H9 (cell line): ENCODE measurements at regions not wholly inside any gene's neighbourhood (a gene's known extent, or its start where the extent isn't known, plus 50 kb on each side); places are given as distances from the start of the nearest gene placed in this dataset.

Experiments
- DNase-seq: peaks from one replicate; pipeline ENCODE4 v3.0.0-alpha.2; 2017
- H2AFZ ChIP-seq: one replicate; pipeline ENCODE4 v1.6.1; 2013; ENCODE audit warnings: mild to moderate bottlenecking, low read length, control low read depth, moderate library complexity
- H2AK5ac ChIP-seq: 2 replicates; pipeline ENCODE4 v1.6.1; 2013; ENCODE audit warnings: low read length, control low read depth, mixed read lengths; ENCODE audit not compliant: insufficient read length
- H2BK120ac ChIP-seq: one replicate; pipeline ENCODE4 v1.6.1; 2013; ENCODE audit warnings: low read depth, mild to moderate bottlenecking, low read length, control low read depth, inconsistent platforms; ENCODE audit not compliant: poor library complexity, severe bottlenecking
- H2BK12ac ChIP-seq: 2 replicates; pipeline ENCODE4 v1.6.1; 2013; ENCODE audit warnings: low read length, control low read depth, mixed read lengths, low read depth; ENCODE audit not compliant: insufficient read length
- H2BK15ac ChIP-seq: 2 replicates; pipeline ENCODE4 v1.6.1; 2013; ENCODE audit warnings: low read depth, low read length, control low read depth
- H2BK20ac ChIP-seq: one replicate; pipeline ENCODE4 v1.6.1; 2013; ENCODE audit warnings: low read depth, mild to moderate bottlenecking, low read length, control low read depth, inconsistent platforms; ENCODE audit not compliant: poor library complexity, severe bottlenecking
- H2BK5ac ChIP-seq: 2 replicates; pipeline ENCODE4 v1.6.1; 2013; ENCODE audit warnings: low read length, control low read depth, mixed read lengths; ENCODE audit not compliant: insufficient read length
- H3K14ac ChIP-seq: 2 replicates; pipeline ENCODE4 v1.6.1; 2013; ENCODE audit warnings: low read length, control low read depth; ENCODE audit not compliant: insufficient read depth
- H3K18ac ChIP-seq: 2 replicates; pipeline ENCODE4 v1.6.1; 2013; ENCODE audit warnings: low read depth, mild to moderate bottlenecking, mixed read lengths, low read length, control low read depth; ENCODE audit not compliant: insufficient read length
- H3K23ac ChIP-seq: 2 replicates; pipeline ENCODE4 v1.6.1; 2013; ENCODE audit warnings: low read length, control low read depth, mixed read lengths, low read depth; ENCODE audit not compliant: insufficient read length
- H3K23me2 ChIP-seq: 2 replicates; pipeline ENCODE4 v1.6.1; 2013; ENCODE audit warnings: low read depth, mild to moderate bottlenecking, mixed read lengths, low read length, control low read depth; ENCODE audit not compliant: insufficient read length, poor library complexity, severe bottlenecking
- H3K27ac ChIP-seq: 2 replicates; pipeline ENCODE4 v1.5.1; 2013; ENCODE audit warnings: low read length, control low read depth, mixed read lengths, low read depth; ENCODE audit not compliant: insufficient read length
- H3K27me3 ChIP-seq: 2 replicates; pipeline ENCODE4 v1.6.1; 2013; ENCODE audit warnings: low read length, control low read depth, inconsistent platforms; ENCODE audit not compliant: insufficient read depth
- H3K4ac ChIP-seq: 2 replicates; pipeline ENCODE4 v1.6.1; 2013; ENCODE audit warnings: low read depth, mild to moderate bottlenecking, control low read depth, inconsistent platforms, low read length, moderate library complexity
- H3K4me1 ChIP-seq: 2 replicates; pipeline ENCODE4 v1.6.1; 2013; ENCODE audit warnings: low read length, control low read depth, inconsistent platforms; ENCODE audit not compliant: insufficient read depth
- H3K4me2 ChIP-seq: 2 replicates; pipeline ENCODE4 v1.6.1; 2013; ENCODE audit warnings: low read length, control low read depth, mixed read lengths; ENCODE audit not compliant: insufficient read length, insufficient read depth
- H3K56ac ChIP-seq: 2 replicates; pipeline ENCODE4 v1.6.1; 2013; ENCODE audit warnings: low read depth, mild to moderate bottlenecking, mixed read lengths, low read length, control low read depth; ENCODE audit not compliant: insufficient read length
- H3K79me1 ChIP-seq: 2 replicates; pipeline ENCODE4 v1.6.1; 2013; ENCODE audit warnings: low read depth, mild to moderate bottlenecking, moderate library complexity, low read length, control low read depth, inconsistent platforms; ENCODE audit not compliant: insufficient read depth, poor library complexity, severe bottlenecking
- H3K79me2 ChIP-seq: 2 replicates; pipeline ENCODE4 v1.6.1; 2013; ENCODE audit warnings: low read length, control low read depth, inconsistent platforms; ENCODE audit not compliant: insufficient read depth
- H3K9ac ChIP-seq: 2 replicates; pipeline ENCODE4 v1.6.1; 2013; ENCODE audit warnings: low read length, control low read depth, mixed read lengths; ENCODE audit not compliant: insufficient read length; ENCODE audit errors: extremely low read depth
- H3K9me3 ChIP-seq: one replicate; pipeline ENCODE4 v1.6.1; 2013; ENCODE audit warnings: low read depth, low read length, inconsistent platforms; ENCODE audit not compliant: control insufficient read depth
- H3T11ph ChIP-seq: one replicate; pipeline ENCODE4 v1.6.1; 2013; ENCODE audit warnings: mild to moderate bottlenecking, low read length, control low read depth, inconsistent platforms
- H4K20me1 ChIP-seq: one replicate; pipeline ENCODE4 v1.6.1; 2013; ENCODE audit not compliant: control insufficient read depth, insufficient read length, insufficient read depth
- H4K5ac ChIP-seq: 2 replicates; pipeline ENCODE4 v1.6.1; 2013; ENCODE audit warnings: low read depth, mild to moderate bottlenecking, mixed read lengths, low read length, control low read depth; ENCODE audit not compliant: insufficient read length
- H4K8ac ChIP-seq: replicated peaks from 2 replicates; pipeline ENCODE4 v1.6.1; 2013; ENCODE audit warnings: low read length, control low read depth, mixed read lengths, low read depth; ENCODE audit not compliant: insufficient read length
- H4K91ac ChIP-seq: 2 replicates; pipeline ENCODE4 v1.6.1; 2013; ENCODE audit warnings: low read depth, mild to moderate bottlenecking, moderate library complexity, mixed read lengths, low read length, control low read depth; ENCODE audit not compliant: insufficient read length
- H3K27ac Mint-ChIP-seq, 3 experiments: 2 replicates in 2 of 3; 3 replicates in 1 of 3; pipeline ENCODE4 v1.8.0; 2020 to 2021; ENCODE audit warnings: mixed read lengths in 3 of 3, mild to moderate bottlenecking in 1 of 3, moderate library complexity in 1 of 3
- H3K27me3 Mint-ChIP-seq: 2 replicates; pipeline ENCODE4 v1.8.0; 2021; ENCODE audit warnings: low read depth, mild to moderate bottlenecking, moderate library complexity, mixed read lengths
- H3K36me3 Mint-ChIP-seq, 3 experiments: 2 replicates in 2 of 3; 3 replicates in 1 of 3; pipeline ENCODE4 v1.8.0; 2020 to 2021; ENCODE audit warnings: low read depth in 3 of 3, mixed read lengths in 3 of 3; ENCODE audit not compliant: insufficient read depth in 1 of 3
- H3K4me1 Mint-ChIP-seq, 2 experiments: 2 replicates each; pipeline ENCODE4 v1.8.0; 2020; ENCODE audit warnings: mixed read lengths in 2 of 2
- H3K4me3 Mint-ChIP-seq, 2 experiments: 2 replicates in 1 of 2; 3 replicates in 1 of 2; pipeline ENCODE4 v1.8.0; 2020 to 2021; ENCODE audit warnings: mild to moderate bottlenecking in 2 of 2, mixed read lengths in 2 of 2, moderate library complexity in 1 of 2
- H3K9me3 Mint-ChIP-seq, 2 experiments: 2 replicates in 1 of 2; 3 replicates in 1 of 2; pipeline ENCODE4 v1.8.0; 2020; ENCODE audit warnings: mild to moderate bottlenecking in 2 of 2, mixed read lengths in 2 of 2, moderate library complexity in 1 of 2
- CTCF ChIP-seq: fragments of 200-600 bp; sonication (generic); conservative IDR thresholded peaks from 3 replicates; pipeline ENCODE4 v1.8.0; 2021; ENCODE audit warnings: antibody characterized with exemption, mild to moderate bottlenecking
- WGBS: extraction: QIAGEN DNeasy Blood & Tissue Kit; methylation state at CpG from one replicate; pipeline ENCODE4 v1.1.7; 2013; ENCODE audit warnings: missing lambda C conversion rate, low lambda C conversion rate, mixed read lengths; ENCODE audit not compliant: insufficient read length; ENCODE audit errors: extremely low coverage; 5-methylcytosine and 5-hydroxymethylcytosine counted together

- Histone ChIP-seq H4K5ac (no peak overlapping the region), H3K23me2 (no peaks in the 10 kb centered on the region), H4K20me1 (no peaks in the 10 kb centered on the region), H4K8ac (no peak overlapping the region), H3K27me3 (no peaks in the 10 kb centered on the region), H2AFZ (no peak overlapping the region), H3K4ac (no peak overlapping the region), H3K4me2 (no peak overlapping the region), H3K4me1 (no peaks in the 10 kb centered on the region), H3K9me3 (no peaks in the 10 kb centered on the region), H3K56ac (no peak overlapping the region), H3K79me1 (no peaks in the 10 kb centered on the region), H3K23ac (no peak overlapping the region), H3T11ph (no peak overlapping the region), H3K14ac (no peak overlapping the region), H2BK15ac (no peak overlapping the region), H2AK5ac (no peak overlapping the region), H2BK12ac (no peak overlapping the region), H2BK5ac (no peak overlapping the region), H3K9ac (no peak overlapping the region), H3K79me2 (no peaks in the 10 kb centered on the region), H3K18ac (no peak overlapping the region), H2BK120ac (no peak overlapping the region), H2BK20ac (no peak overlapping the region), H4K91ac (no peak overlapping the region), H3K27ac (no peak overlapping the region)
- no peaks in the 10 kb centered on the region for H3K9me3 Mint-ChIP-seq
- no peaks in the 10 kb centered on the region for H3K27me3 Mint-ChIP-seq
- H3K4me3 Mint-ChIP-seq: no peak overlapping the region
- WGBS: no CpG with 5 or more reads among the region's 3 CpGs
- TF ChIP-seq CTCF: no peak
- no peak overlapping the region for H3K27ac Mint-ChIP-seq
- no peaks in the 10 kb centered on the region for H3K4me1 Mint-ChIP-seq
- no peaks in the 10 kb centered on the region for H3K36me3 Mint-ChIP-seq
- no peak for DNase-seq
Observed at GRCh38 chr1:188719735-188720134, 1757.9 kb downstream of the BRINP3 start.
